ENCODE measurements at regions not wholly inside any gene's neighbourhood (a gene's known extent, or its start where the extent isn't known, plus 50 kb on each side); places are given as distances from the start of the nearest gene placed in this dataset.

- TF ChIP-seq TCF12 (IDR thresholded peaks at IDR 0.05; ENCODE audit: low read depth) = no peak
- no peak for TF ChIP-seq EGR1 (IDR thresholded peaks at IDR 0.05)
- TF ChIP-seq CREB1 (IDR thresholded peaks at IDR 0.05; ENCODE audit: low read depth) = no peak
- TF ChIP-seq NFIC (IDR thresholded peaks at IDR 0.05) = no peak
- TF ChIP-seq ZBTB7A (IDR thresholded peaks at IDR 0.05; ENCODE audit: low read depth) = no peak
- TF ChIP-seq, protein P1, sequence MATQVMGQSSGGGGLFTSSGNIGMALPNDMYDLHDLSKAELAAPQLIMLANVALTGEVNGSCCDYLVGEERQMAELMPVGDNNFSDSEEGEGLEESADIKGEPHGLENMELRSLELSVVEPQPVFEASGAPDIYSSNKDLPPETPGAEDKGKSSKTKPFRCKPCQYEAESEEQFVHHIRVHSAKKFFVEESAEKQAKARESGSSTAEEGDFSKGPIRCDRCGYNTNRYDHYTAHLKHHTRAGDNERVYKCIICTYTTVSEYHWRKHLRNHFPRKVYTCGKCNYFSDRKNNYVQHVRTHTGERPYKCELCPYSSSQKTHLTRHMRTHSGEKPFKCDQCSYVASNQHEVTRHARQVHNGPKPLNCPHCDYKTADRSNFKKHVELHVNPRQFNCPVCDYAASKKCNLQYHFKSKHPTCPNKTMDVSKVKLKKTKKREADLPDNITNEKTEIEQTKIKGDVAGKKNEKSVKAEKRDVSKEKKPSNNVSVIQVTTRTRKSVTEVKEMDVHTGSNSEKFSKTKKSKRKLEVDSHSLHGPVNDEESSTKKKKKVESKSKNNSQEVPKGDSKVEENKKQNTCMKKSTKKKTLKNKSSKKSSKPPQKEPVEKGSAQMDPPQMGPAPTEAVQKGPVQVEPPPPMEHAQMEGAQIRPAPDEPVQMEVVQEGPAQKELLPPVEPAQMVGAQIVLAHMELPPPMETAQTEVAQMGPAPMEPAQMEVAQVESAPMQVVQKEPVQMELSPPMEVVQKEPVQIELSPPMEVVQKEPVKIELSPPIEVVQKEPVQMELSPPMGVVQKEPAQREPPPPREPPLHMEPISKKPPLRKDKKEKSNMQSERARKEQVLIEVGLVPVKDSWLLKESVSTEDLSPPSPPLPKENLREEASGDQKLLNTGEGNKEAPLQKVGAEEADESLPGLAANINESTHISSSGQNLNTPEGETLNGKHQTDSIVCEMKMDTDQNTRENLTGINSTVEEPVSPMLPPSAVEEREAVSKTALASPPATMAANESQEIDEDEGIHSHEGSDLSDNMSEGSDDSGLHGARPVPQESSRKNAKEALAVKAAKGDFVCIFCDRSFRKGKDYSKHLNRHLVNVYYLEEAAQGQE (IDR thresholded peaks at IDR 0.05; ENCODE audit: low read depth) = no peak
- TF ChIP-seq EP300 (IDR thresholded peaks at IDR 0.05; ENCODE audit: borderline replicate concordance) = no peak
- TF ChIP-seq TEAD4 (IDR thresholded peaks at IDR 0.05) = no peak
- TF ChIP-seq TAF1 (IDR thresholded peaks at IDR 0.05; ENCODE audit: low read depth) = no peak
- no peak for TF ChIP-seq RAD21 (IDR thresholded peaks at IDR 0.05; ENCODE audit: low read depth)
- TF ChIP-seq, protein P2, sequence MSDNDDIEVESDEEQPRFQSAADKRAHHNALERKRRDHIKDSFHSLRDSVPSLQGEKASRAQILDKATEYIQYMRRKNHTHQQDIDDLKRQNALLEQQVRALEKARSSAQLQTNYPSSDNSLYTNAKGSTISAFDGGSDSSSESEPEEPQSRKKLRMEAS (IDR thresholded peaks at IDR 0.05) = no peak
- TF ChIP-seq YY1 (IDR thresholded peaks at IDR 0.05; ENCODE audit: low read depth) = no peak
- no peak for TF ChIP-seq CEBPB (IDR thresholded peaks at IDR 0.05)
- TF ChIP-seq FOXM1 (IDR thresholded peaks at IDR 0.05; ENCODE audit: borderline replicate concordance, low read depth) = no peak
Measured at GRCh38 chr5:17436761-17437221, 61.2 kb upstream of the TAF11L2 start.

DNA sequence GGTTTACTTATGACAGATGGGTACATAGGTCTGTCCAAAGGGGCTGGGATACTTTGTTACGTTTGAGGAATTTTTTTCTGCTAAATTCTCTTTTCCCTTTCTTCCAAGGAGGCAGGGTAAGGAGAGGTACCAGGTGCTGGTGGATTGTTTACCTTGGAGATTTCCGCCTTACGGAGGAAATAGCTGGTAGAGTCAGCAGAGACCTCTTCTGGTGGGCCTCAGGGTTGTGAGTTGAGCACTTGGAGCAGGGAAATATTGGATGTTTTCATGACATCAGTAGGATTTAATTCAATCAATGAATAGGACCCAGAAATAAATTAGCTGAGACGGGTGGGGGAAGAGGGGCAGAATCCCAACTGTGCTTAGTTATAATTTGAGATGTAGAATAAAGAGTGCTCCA is 60.0 kb upstream of the TAF11L2 start:
- TF ChIP-seq, protein P1 (IDR thresholded peaks at IDR 0.05; ENCODE audit: low read depth) = no peak
- TF ChIP-seq TAF1 (IDR thresholded peaks at IDR 0.05; ENCODE audit: low read depth) (no peak), TCF12 (IDR thresholded peaks at IDR 0.05; ENCODE audit: low read depth) (no peak), USF1 (IDR thresholded peaks at IDR 0.05) (no peak), FOXM1 (IDR thresholded peaks at IDR 0.05; ENCODE audit: borderline replicate concordance, low read depth) (no peak), CEBPB (IDR thresholded peaks at IDR 0.05) (no peak), CREB1 (IDR thresholded peaks at IDR 0.05; ENCODE audit: low read depth) (no peak), NFIC (IDR thresholded peaks at IDR 0.05) (no peak), RAD21 (IDR thresholded peaks at IDR 0.05; ENCODE audit: low read depth) (no peak), TEAD4 (IDR thresholded peaks at IDR 0.05) (no peak), EP300 (IDR thresholded peaks at IDR 0.05; ENCODE audit: borderline replicate concordance) (no peak), EGR1 (IDR thresholded peaks at IDR 0.05) (no peak), ZBTB7A (IDR thresholded peaks at IDR 0.05; ENCODE audit: low read depth) (no peak), YY1 (IDR thresholded peaks at IDR 0.05; ENCODE audit: low read depth) (no peak)
- TF ChIP-seq, protein P2 (IDR thresholded peaks at IDR 0.05) = no peak

DNA sequence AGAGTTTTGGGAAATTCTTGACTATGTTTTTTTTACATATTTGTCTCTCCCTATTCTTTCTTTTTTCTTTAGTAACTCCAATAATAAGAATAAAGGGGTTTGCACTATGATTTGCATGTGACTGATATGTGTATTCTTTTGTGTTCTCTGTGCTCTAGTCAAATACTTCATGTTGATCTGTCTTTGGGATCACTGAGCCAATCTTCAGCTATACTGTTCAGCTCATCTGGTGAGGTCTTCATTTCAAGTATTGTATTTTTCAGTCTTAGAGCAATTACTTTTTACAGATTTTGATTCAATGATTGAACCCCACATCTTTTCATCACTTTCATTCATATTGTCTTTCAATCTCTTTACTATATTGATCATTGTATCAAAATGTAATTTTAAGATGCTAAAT is 58.1 kb upstream of the TAF11L2 start:
- TF ChIP-seq CEBPB (IDR thresholded peaks at IDR 0.05) = no peak
- TF ChIP-seq ZBTB7A (IDR thresholded peaks at IDR 0.05; ENCODE audit: low read depth) = no peak
- no peak for TF ChIP-seq EP300 (IDR thresholded peaks at IDR 0.05; ENCODE audit: borderline replicate concordance)
- TF ChIP-seq TAF1 (IDR thresholded peaks at IDR 0.05; ENCODE audit: low read depth) = no peak
- TF ChIP-seq YY1 (IDR thresholded peaks at IDR 0.05; ENCODE audit: low read depth) = no peak
- no peak for TF ChIP-seq EGR1 (IDR thresholded peaks at IDR 0.05)
- TF ChIP-seq, protein P2 (IDR thresholded peaks at IDR 0.05) = no peak
- no peak for TF ChIP-seq NFIC (IDR thresholded peaks at IDR 0.05)
- no peak for TF ChIP-seq RAD21 (IDR thresholded peaks at IDR 0.05; ENCODE audit: low read depth)
- no peak for TF ChIP-seq TCF12 (IDR thresholded peaks at IDR 0.05; ENCODE audit: low read depth)
- TF ChIP-seq, protein P1 (IDR thresholded peaks at IDR 0.05; ENCODE audit: low read depth) = no peak
- TF ChIP-seq TEAD4 (IDR thresholded peaks at IDR 0.05) = no peak
- TF ChIP-seq FOXM1 (IDR thresholded peaks at IDR 0.05; ENCODE audit: borderline replicate concordance, low read depth) = no peak
- TF ChIP-seq CREB1 (IDR thresholded peaks at IDR 0.05; ENCODE audit: low read depth) = no peak
- TF ChIP-seq USF1 (IDR thresholded peaks at IDR 0.05) = no peak

DNA sequence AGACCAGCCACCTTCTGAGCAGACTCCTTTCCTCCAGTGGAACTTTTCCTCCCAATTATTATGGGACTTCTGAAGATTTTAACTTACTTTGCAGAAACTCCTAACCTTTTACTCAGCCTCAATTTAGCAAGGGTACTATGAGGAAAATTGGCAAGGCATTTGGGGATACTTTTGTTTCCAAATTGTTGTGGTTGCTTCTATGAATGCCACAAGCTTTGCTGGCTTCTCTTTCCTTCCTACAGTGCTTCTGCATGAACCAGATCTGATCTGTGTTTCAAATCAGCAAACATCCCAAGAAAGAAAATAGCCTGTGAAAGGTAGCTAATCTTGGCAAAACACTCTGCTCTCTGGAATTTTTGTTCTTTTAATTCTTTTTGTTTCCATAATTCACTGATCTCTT is 57.3 kb upstream of the TAF11L2 start:
- TF ChIP-seq USF1 (IDR thresholded peaks at IDR 0.05) (no peak), TAF1 (IDR thresholded peaks at IDR 0.05; ENCODE audit: low read depth) (no peak), CREB1 (IDR thresholded peaks at IDR 0.05; ENCODE audit: low read depth) (no peak), TEAD4 (IDR thresholded peaks at IDR 0.05) (no peak), NFIC (IDR thresholded peaks at IDR 0.05) (no peak), TCF12 (IDR thresholded peaks at IDR 0.05; ENCODE audit: low read depth) (no peak), EGR1 (IDR thresholded peaks at IDR 0.05) (no peak), FOXM1 (IDR thresholded peaks at IDR 0.05; ENCODE audit: borderline replicate concordance, low read depth) (no peak), RAD21 (IDR thresholded peaks at IDR 0.05; ENCODE audit: low read depth) (no peak), CEBPB (IDR thresholded peaks at IDR 0.05) (no peak), YY1 (IDR thresholded peaks at IDR 0.05; ENCODE audit: low read depth) (no peak), ZBTB7A (IDR thresholded peaks at IDR 0.05; ENCODE audit: low read depth) (no peak), EP300 (IDR thresholded peaks at IDR 0.05; ENCODE audit: borderline replicate concordance) (no peak)
- TF ChIP-seq, protein P1 (IDR thresholded peaks at IDR 0.05; ENCODE audit: low read depth) = no peak
- TF ChIP-seq, protein P2 (IDR thresholded peaks at IDR 0.05) = no peak

Measured in Ishikawa (cell line).